Activated naive CD8-positive, alpha-beta T cell treated with anti-CD3 and anti-CD28 coated beads for 36 hours (primary cell): ENCODE measurements at regions not wholly inside any gene's neighbourhood (a gene's known extent, or its start where the extent isn't known, plus 50 kb on each side); places are given as distances from the start of the nearest gene placed in this dataset.
"Not testable (repeated sequence)": the region's sequence is repeated elsewhere in the genome, so short reads cannot be mapped to it uniquely, and the experiment has no call there.

ENCODE experiments used
- DNase-seq: peaks from one replicate; pipeline ENCODE4 v3.0.0; 2021
- H3K27ac Mint-ChIP-seq: one replicate; pipeline ENCODE4 v1.8.0; 2022; ENCODE audit warnings: mild to moderate bottlenecking, moderate library complexity, mixed read lengths
- H3K27me3 Mint-ChIP-seq: one replicate; pipeline ENCODE4 v1.8.0; 2022; ENCODE audit warnings: mild to moderate bottlenecking, mixed read lengths
- H3K36me3 Mint-ChIP-seq: one replicate; pipeline ENCODE4 v1.8.0; 2021; ENCODE audit warnings: mild to moderate bottlenecking, mixed read lengths
- H3K4me1 Mint-ChIP-seq: one replicate; pipeline ENCODE4 v1.8.0; 2021; ENCODE audit warnings: mixed read lengths
- H3K4me3 Mint-ChIP-seq: one replicate; pipeline ENCODE4 v1.8.0; 2022; ENCODE audit warnings: mild to moderate bottlenecking, moderate library complexity, mixed read lengths
- H3K9me3 Mint-ChIP-seq: one replicate; pipeline ENCODE4 v1.8.0; 2022; ENCODE audit warnings: mixed read lengths

- H3K9me3 Mint-ChIP-seq, H3K4me3 Mint-ChIP-seq, H3K27ac Mint-ChIP-seq, H3K27me3 Mint-ChIP-seq, H3K36me3 Mint-ChIP-seq, H3K4me1 Mint-ChIP-seq, DNase-seq: not testable (repeated sequence)
These were observed 711.3 kb downstream of the LTN1 start for GRCh38 chr21:28281357-28281756.

GRCh38 chr21:28280611-28281010 lies 712.1 kb downstream of the LTN1 start:
- H3K27ac Mint-ChIP-seq: no peak overlapping the region
- no peaks in the 10 kb centered on the region for H3K4me1 Mint-ChIP-seq
- H3K27me3 Mint-ChIP-seq: no peaks in the 10 kb centered on the region
- H3K36me3 Mint-ChIP-seq: no peaks in the 10 kb centered on the region
- peaks cover 2% of the 10 kb centered on the region for H3K9me3 Mint-ChIP-seq
- no peak overlapping the region for H3K4me3 Mint-ChIP-seq
- no peak for DNase-seq

GRCh38 chr21:28277324-28277723 lies 715.4 kb downstream of the LTN1 start:
- Mint-ChIP-seq H3K4me3 (no peak overlapping the region), H3K36me3 (no peaks in the 10 kb centered on the region), H3K27me3 (no peaks in the 10 kb centered on the region), H3K27ac (no peak overlapping the region), H3K9me3 (no peaks in the 10 kb centered on the region), H3K4me1 (no peaks in the 10 kb centered on the region)
- DNase-seq: no peak

- no peaks in the 10 kb centered on the region for H3K9me3 Mint-ChIP-seq
- DNase-seq: no peak
These were observed 720.2 kb downstream of the LTN1 start for GRCh38 chr21:28272272-28272992.

GRCh38 chr21:28269173-28269572 lies 723.5 kb downstream of the LTN1 start:
- no peaks in the 10 kb centered on the region for H3K9me3 Mint-ChIP-seq
- no peak overlapping the region for H3K4me3 Mint-ChIP-seq
- no peaks in the 10 kb centered on the region for H3K36me3 Mint-ChIP-seq
- H3K27me3 Mint-ChIP-seq: no peaks in the 10 kb centered on the region
- no peaks in the 10 kb centered on the region for H3K4me1 Mint-ChIP-seq
- no peak for DNase-seq
- H3K27ac Mint-ChIP-seq: no peak overlapping the region

More at GRCh38 chr21:28272272-28272992, 720.2 kb downstream of the LTN1 start:
- Mint-ChIP-seq H3K36me3 (no peaks in the 10 kb centered on the region), H3K27me3 (no peaks in the 10 kb centered on the region), H3K27ac (no peak overlapping the region), H3K4me1 (no peaks in the 10 kb centered on the region), H3K4me3 (no peak overlapping the region)

- Mint-ChIP-seq H3K9me3 (no peaks in the 10 kb centered on the region), H3K4me3 (no peak overlapping the region), H3K4me1 (no peaks in the 10 kb centered on the region)
These were observed 724.0 kb downstream of the LTN1 start for GRCh38 chr21:28268685-28269084.

GRCh38 chr21:28267449-28267848 lies 725.2 kb downstream of the LTN1 start:
- H3K4me1 Mint-ChIP-seq: no peaks in the 10 kb centered on the region
- no peaks in the 10 kb centered on the region for H3K9me3 Mint-ChIP-seq
- DNase-seq: no peak
- H3K36me3 Mint-ChIP-seq: no peaks in the 10 kb centered on the region
- H3K27me3 Mint-ChIP-seq: peaks cover 3% of the 10 kb centered on the region
- H3K27ac Mint-ChIP-seq: no peak overlapping the region
- H3K4me3 Mint-ChIP-seq: no peak overlapping the region

More at GRCh38 chr21:28268685-28269084, 724.0 kb downstream of the LTN1 start:
- DNase-seq: no peak
- Mint-ChIP-seq H3K27me3 (no peaks in the 10 kb centered on the region), H3K36me3 (no peaks in the 10 kb centered on the region), H3K27ac (no peak overlapping the region)

GRCh38 chr21:28266061-28266460 lies 726.6 kb downstream of the LTN1 start:
- DNase-seq: no peak
- Mint-ChIP-seq H3K9me3 (no peaks in the 10 kb centered on the region), H3K27me3 (peaks cover 3% of the 10 kb centered on the region), H3K27ac (no peak overlapping the region), H3K36me3 (no peaks in the 10 kb centered on the region), H3K4me1 (no peaks in the 10 kb centered on the region), H3K4me3 (no peak overlapping the region)

GRCh38 chr21:28263974-28264373 lies 728.7 kb downstream of the LTN1 start:
- Mint-ChIP-seq H3K4me3 (no peak overlapping the region), H3K27ac (no peak overlapping the region), H3K9me3 (no peaks in the 10 kb centered on the region), H3K36me3 (no peaks in the 10 kb centered on the region), H3K4me1 (no peaks in the 10 kb centered on the region), H3K27me3 (peaks cover 5% of the 10 kb centered on the region)
- no peak for DNase-seq

- H3K4me3 Mint-ChIP-seq: no peak overlapping the region
- H3K4me1 Mint-ChIP-seq: no peaks in the 10 kb centered on the region
- H3K27me3 Mint-ChIP-seq: peaks cover 9% of the 10 kb centered on the region
- peaks cover 1% of the 10 kb centered on the region for H3K9me3 Mint-ChIP-seq
- H3K27ac Mint-ChIP-seq: no peak overlapping the region
- no peak for DNase-seq
- no peaks in the 10 kb centered on the region for H3K36me3 Mint-ChIP-seq
These were observed 731.4 kb downstream of the LTN1 start for GRCh38 chr21:28261298-28261697.

- H3K36me3 Mint-ChIP-seq: no peaks in the 10 kb centered on the region
- H3K4me3 Mint-ChIP-seq: no peak overlapping the region
- DNase-seq: no peak
- peaks cover 5% of the 10 kb centered on the region for H3K27me3 Mint-ChIP-seq
- H3K4me1 Mint-ChIP-seq: no peaks in the 10 kb centered on the region
- peaks cover 1% of the 10 kb centered on the region for H3K9me3 Mint-ChIP-seq
- no peak overlapping the region for H3K27ac Mint-ChIP-seq
These were observed 735.4 kb downstream of the LTN1 start for GRCh38 chr21:28257276-28257675.

- Mint-ChIP-seq H3K27me3 (peaks cover 5% of the 10 kb centered on the region), H3K9me3 (peaks cover 1% of the 10 kb centered on the region), H3K36me3 (no peaks in the 10 kb centered on the region), H3K4me1 (no peaks in the 10 kb centered on the region), H3K4me3 (no peak overlapping the region), H3K27ac (no peak overlapping the region)
- no peak for DNase-seq
These were observed 735.8 kb downstream of the LTN1 start for GRCh38 chr21:28256837-28257236.

- Mint-ChIP-seq H3K4me1 (no peaks in the 10 kb centered on the region), H3K27ac (no peak overlapping the region), H3K27me3 (peaks cover 5% of the 10 kb centered on the region), H3K36me3 (no peaks in the 10 kb centered on the region), H3K9me3 (peaks cover 1% of the 10 kb centered on the region), H3K4me3 (no peak overlapping the region)
- DNase-seq: no peak
These were observed 736.3 kb downstream of the LTN1 start for GRCh38 chr21:28256420-28256831.

- H3K4me3 Mint-ChIP-seq: no peak overlapping the region
- peaks cover 4% of the 10 kb centered on the region for H3K27me3 Mint-ChIP-seq
- H3K36me3 Mint-ChIP-seq: no peaks in the 10 kb centered on the region
- peaks cover 1% of the 10 kb centered on the region for H3K9me3 Mint-ChIP-seq
- H3K27ac Mint-ChIP-seq: no peak overlapping the region
- H3K4me1 Mint-ChIP-seq: no peaks in the 10 kb centered on the region
- no peak for DNase-seq
These were observed 738.7 kb downstream of the LTN1 start for GRCh38 chr21:28253961-28254360.

- DNase-seq: no peak
- H3K36me3 Mint-ChIP-seq: no peaks in the 10 kb centered on the region
- no peaks in the 10 kb centered on the region for H3K4me1 Mint-ChIP-seq
- no peak overlapping the region for H3K4me3 Mint-ChIP-seq
- H3K9me3 Mint-ChIP-seq: no peaks in the 10 kb centered on the region
- no peak overlapping the region for H3K27ac Mint-ChIP-seq
- H3K27me3 Mint-ChIP-seq: no peaks in the 10 kb centered on the region
These were observed 739.3 kb downstream of the LTN1 start for GRCh38 chr21:28253338-28253737.

- Mint-ChIP-seq H3K4me3 (no peak overlapping the region), H3K27ac (no peak overlapping the region), H3K9me3 (no peaks in the 10 kb centered on the region), H3K4me1 (no peaks in the 10 kb centered on the region), H3K27me3 (no peaks in the 10 kb centered on the region), H3K36me3 (no peaks in the 10 kb centered on the region)
- DNase-seq: no peak
These were observed 739.7 kb downstream of the LTN1 start for GRCh38 chr21:28252928-28253327.
